Astrocyte (in vitro differentiated cells and primary cell): ENCODE measurements at regions not wholly inside any gene's neighbourhood (a gene's known extent, or its start where the extent isn't known, plus 50 kb on each side); places are given as distances from the start of the nearest gene placed in this dataset.

Experiments used
- DNase-seq: peaks from one replicate; pipeline ENCODE4 v3.0.0-alpha.2; 2010; ENCODE audit warnings: low read depth
- FAIRE-seq: peaks from 2 replicates; lab custom pipeline; 2011; peaks lifted over from hg19 to GRCh38; lab: Jason Lieb, UNC
- H2AFZ ChIP-seq: 2 replicates; pipeline ENCODE4 v1.6.0; 2012; ENCODE audit warnings: low read depth, low read length, inconsistent platforms
- H3K27ac ChIP-seq: 2 replicates; pipeline ENCODE4 v1.5.1; 2011; ENCODE audit warnings: low read depth, low read length, inconsistent platforms
- H3K27me3 ChIP-seq: 2 replicates; pipeline ENCODE4 v1.6.0; 2011; ENCODE audit warnings: low read length, inconsistent platforms; ENCODE audit not compliant: insufficient read depth
- H3K36me3 ChIP-seq: 2 replicates; pipeline ENCODE4 v1.5.1; 2011; ENCODE audit warnings: low read length, inconsistent platforms; ENCODE audit not compliant: insufficient read depth
- H3K4me1 ChIP-seq: 2 replicates; pipeline ENCODE4 v1.5.1; 2011; ENCODE audit warnings: low read length, inconsistent platforms; ENCODE audit not compliant: insufficient read depth
- H3K4me2 ChIP-seq: 2 replicates; pipeline ENCODE4 v1.6.0; 2012; ENCODE audit warnings: low read length, inconsistent platforms
- H3K4me3 ChIP-seq: 2 replicates; pipeline ENCODE4 v1.5.1; 2011; ENCODE audit warnings: low read depth, mild to moderate bottlenecking, low read length, inconsistent platforms; ENCODE audit not compliant: insufficient read depth
- H3K79me2 ChIP-seq: 2 replicates; pipeline ENCODE4 v1.6.0; 2012; ENCODE audit warnings: mild to moderate bottlenecking, low read length, inconsistent platforms; ENCODE audit not compliant: insufficient read depth
- H3K9ac ChIP-seq: 2 replicates; pipeline ENCODE4 v1.6.0; 2012; ENCODE audit warnings: mild to moderate bottlenecking, low read length, inconsistent platforms
- H3K9me3 ChIP-seq: 2 replicates; pipeline ENCODE4 v1.5.1; 2012; ENCODE audit warnings: low read depth, mild to moderate bottlenecking, low read length, inconsistent platforms; ENCODE audit not compliant: insufficient read depth
- H4K20me1 ChIP-seq: 2 replicates; pipeline ENCODE4 v1.6.0; 2012; ENCODE audit warnings: low read length, inconsistent platforms; ENCODE audit not compliant: insufficient read depth
- H3K27ac Mint-ChIP-seq: one replicate; pipeline ENCODE4 v1.8.0; 2021; ENCODE audit warnings: mild to moderate bottlenecking, mixed read lengths; ENCODE audit not compliant: unreplicated experiment
- H3K27me3 Mint-ChIP-seq: one replicate; pipeline ENCODE4 v1.8.0; 2021; ENCODE audit warnings: low read depth, mixed read lengths; ENCODE audit not compliant: unreplicated experiment
- H3K36me3 Mint-ChIP-seq: one replicate; pipeline ENCODE4 v1.8.0; 2021; ENCODE audit warnings: low read depth, mixed read lengths; ENCODE audit not compliant: unreplicated experiment
- H3K4me1 Mint-ChIP-seq: one replicate; pipeline ENCODE4 v1.8.0; 2021; ENCODE audit warnings: low read depth, mixed read lengths; ENCODE audit not compliant: unreplicated experiment
- H3K4me3 Mint-ChIP-seq: one replicate; pipeline ENCODE4 v1.8.0; 2021; ENCODE audit warnings: mild to moderate bottlenecking, moderate library complexity, mixed read lengths; ENCODE audit not compliant: unreplicated experiment
- H3K9me3 Mint-ChIP-seq: one replicate; pipeline ENCODE4 v1.8.0; 2021; ENCODE audit warnings: mild to moderate bottlenecking, mixed read lengths; ENCODE audit not compliant: unreplicated experiment
- EZH2 ChIP-seq: IDR thresholded peaks from 2 replicates; pipeline ENCODE4 v1.6.1; 2012; ENCODE audit warnings: mild to moderate bottlenecking, low read length, inconsistent platforms; ENCODE audit not compliant: insufficient read depth
- TF ChIP-seq, protein P1 (sequence below): IDR thresholded peaks from 2 replicates; pipeline ENCODE4 v1.5.1; 2011; ENCODE audit warnings: low read depth, mild to moderate bottlenecking, inconsistent platforms, low read length, moderate library complexity; ENCODE audit not compliant: insufficient read depth

- H3K27me3 Mint-ChIP-seq: no peaks in the 10 kb centered on the region
- TF ChIP-seq, protein P1, sequence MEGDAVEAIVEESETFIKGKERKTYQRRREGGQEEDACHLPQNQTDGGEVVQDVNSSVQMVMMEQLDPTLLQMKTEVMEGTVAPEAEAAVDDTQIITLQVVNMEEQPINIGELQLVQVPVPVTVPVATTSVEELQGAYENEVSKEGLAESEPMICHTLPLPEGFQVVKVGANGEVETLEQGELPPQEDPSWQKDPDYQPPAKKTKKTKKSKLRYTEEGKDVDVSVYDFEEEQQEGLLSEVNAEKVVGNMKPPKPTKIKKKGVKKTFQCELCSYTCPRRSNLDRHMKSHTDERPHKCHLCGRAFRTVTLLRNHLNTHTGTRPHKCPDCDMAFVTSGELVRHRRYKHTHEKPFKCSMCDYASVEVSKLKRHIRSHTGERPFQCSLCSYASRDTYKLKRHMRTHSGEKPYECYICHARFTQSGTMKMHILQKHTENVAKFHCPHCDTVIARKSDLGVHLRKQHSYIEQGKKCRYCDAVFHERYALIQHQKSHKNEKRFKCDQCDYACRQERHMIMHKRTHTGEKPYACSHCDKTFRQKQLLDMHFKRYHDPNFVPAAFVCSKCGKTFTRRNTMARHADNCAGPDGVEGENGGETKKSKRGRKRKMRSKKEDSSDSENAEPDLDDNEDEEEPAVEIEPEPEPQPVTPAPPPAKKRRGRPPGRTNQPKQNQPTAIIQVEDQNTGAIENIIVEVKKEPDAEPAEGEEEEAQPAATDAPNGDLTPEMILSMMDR: no peak
- no peak for TF ChIP-seq EZH2
- Histone ChIP-seq H3K36me3 (no peaks in the 10 kb centered on the region), H4K20me1 (no peaks in the 10 kb centered on the region), H3K4me1 (peaks cover 14% of the 10 kb centered on the region), H3K4me3 (no peak overlapping the region), H3K9me3 (no peaks in the 10 kb centered on the region), H3K9ac (no peak overlapping the region), H3K27ac (no peak overlapping the region), H3K79me2 (no peaks in the 10 kb centered on the region), H3K27me3 (no peaks in the 10 kb centered on the region), H3K4me2 (no peak overlapping the region), H2AFZ (no peak overlapping the region)
- FAIRE-seq (no peak), DNase-seq (no peak)
- H3K27ac Mint-ChIP-seq: no peak overlapping the region
- no peaks in the 10 kb centered on the region for H3K36me3 Mint-ChIP-seq
- peaks cover 6% of the 10 kb centered on the region for H3K4me1 Mint-ChIP-seq
- no peak overlapping the region for H3K4me3 Mint-ChIP-seq
- H3K9me3 Mint-ChIP-seq: no peaks in the 10 kb centered on the region
Measured at GRCh38 chr17:70308618-70309017, 139.3 kb downstream of the KCNJ2 start.

DNA sequence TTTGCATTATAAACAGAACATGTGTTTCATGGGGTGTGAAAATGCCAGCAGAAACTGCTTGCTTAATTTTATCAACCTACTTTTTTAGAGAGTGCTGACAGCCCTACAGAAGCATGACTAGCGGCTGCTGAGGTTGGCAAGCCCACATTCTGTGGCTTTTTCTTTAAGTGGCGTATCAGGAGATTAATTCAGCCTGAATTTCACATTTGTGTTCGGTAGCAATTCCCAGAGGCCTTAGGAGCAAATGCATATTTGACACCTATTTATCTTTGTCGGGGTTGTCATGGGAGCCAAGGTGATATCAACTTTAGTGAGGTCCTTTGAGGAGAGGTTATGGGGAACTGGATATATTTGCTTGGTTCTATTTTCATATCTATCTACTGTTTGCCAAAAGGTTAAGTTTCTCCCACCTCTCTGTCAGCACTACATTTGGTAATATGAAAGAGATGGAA is 140.9 kb downstream of the KCNJ2 start:
- Histone ChIP-seq H3K4me3 (no peak overlapping the region), H3K27me3 (no peaks in the 10 kb centered on the region), H3K27ac (no peak overlapping the region), H3K4me2 (no peak overlapping the region), H4K20me1 (no peaks in the 10 kb centered on the region), H3K9me3 (no peaks in the 10 kb centered on the region), H3K36me3 (no peaks in the 10 kb centered on the region), H3K4me1 (peaks cover 25% of the 10 kb centered on the region), H3K79me2 (no peaks in the 10 kb centered on the region), H3K9ac (no peak overlapping the region), H2AFZ (no peak overlapping the region)
- no peak overlapping the region for H3K4me3 Mint-ChIP-seq
- H3K27ac Mint-ChIP-seq: no peak overlapping the region
- FAIRE-seq: no peak
- no peaks in the 10 kb centered on the region for H3K36me3 Mint-ChIP-seq
- no peaks in the 10 kb centered on the region for H3K9me3 Mint-ChIP-seq
- no peak for TF ChIP-seq EZH2
- TF ChIP-seq, protein P1: no peak
- DNase-seq: peak; percentile 87
- no peaks in the 10 kb centered on the region for H3K27me3 Mint-ChIP-seq
- H3K4me1 Mint-ChIP-seq: peaks cover 14% of the 10 kb centered on the region

- Histone ChIP-seq H3K4me2 (peak overlapping the region; percentile 81), H3K79me2 (no peaks in the 10 kb centered on the region), H3K9me3 (no peaks in the 10 kb centered on the region), H4K20me1 (no peaks in the 10 kb centered on the region), H3K9ac (peak overlapping the region; percentile 64), H2AFZ (peak overlapping the region; percentile 18), H3K4me3 (peak overlapping the region; percentile 32), H3K4me1 (peaks cover 17% of the 10 kb centered on the region), H3K36me3 (no peaks in the 10 kb centered on the region), H3K27me3 (no peaks in the 10 kb centered on the region), H3K27ac (peak overlapping the region; percentile 82)
- DNase-seq (peak; percentile 83), FAIRE-seq (no peak)
- Mint-ChIP-seq H3K9me3 (no peaks in the 10 kb centered on the region), H3K4me3 (no peak overlapping the region), H3K4me1 (peaks cover 11% of the 10 kb centered on the region), H3K27me3 (no peaks in the 10 kb centered on the region), H3K27ac (no peak overlapping the region), H3K36me3 (no peaks in the 10 kb centered on the region)
- TF ChIP-seq EZH2: no peak
- TF ChIP-seq, protein P1: no peak
Measured at GRCh38 chr17:70313086-70313852, 143.9 kb downstream of the KCNJ2 start.
